Endothelial cell (in vitro differentiated cells): ENCODE measurements at regions not wholly inside any gene's neighbourhood (a gene's known extent, or its start where the extent isn't known, plus 50 kb on each side); places are given as distances from the start of the nearest gene placed in this dataset.

Source experiments
- DNase-seq: peaks from one replicate; pipeline ENCODE4 v3.0.0; 2021; ENCODE audit warnings: low spot score
- H3K27ac Mint-ChIP-seq: one replicate; pipeline ENCODE4 v1.8.0; 2021; ENCODE audit warnings: mixed read lengths, inconsistent platforms; ENCODE audit not compliant: unreplicated experiment
- H3K27me3 Mint-ChIP-seq: one replicate; pipeline ENCODE4 v1.8.0; 2021; ENCODE audit warnings: mild to moderate bottlenecking, moderate library complexity, mixed read lengths, inconsistent platforms; ENCODE audit not compliant: unreplicated experiment
- H3K36me3 Mint-ChIP-seq: one replicate; pipeline ENCODE4 v1.8.0; 2021; ENCODE audit warnings: mild to moderate bottlenecking, low read depth, mixed read lengths, inconsistent platforms; ENCODE audit not compliant: unreplicated experiment
- H3K4me1 Mint-ChIP-seq: one replicate; pipeline ENCODE4 v1.8.0; 2021; ENCODE audit warnings: mild to moderate bottlenecking, mixed read lengths, inconsistent platforms; ENCODE audit not compliant: unreplicated experiment
- H3K4me3 Mint-ChIP-seq: one replicate; pipeline ENCODE4 v1.8.0; 2021; ENCODE audit warnings: mild to moderate bottlenecking, mixed read lengths, inconsistent platforms; ENCODE audit not compliant: unreplicated experiment
- H3K9me3 Mint-ChIP-seq: one replicate; pipeline ENCODE4 v1.8.0; 2021; ENCODE audit warnings: mixed read lengths, inconsistent platforms; ENCODE audit not compliant: unreplicated experiment
- TF ChIP-seq, protein P1 (sequence below): fragments of 200-600 bp; sonication (generic); IDR thresholded peaks from one replicate; pipeline ENCODE4 v1.5.0; 2021; ENCODE audit warnings: antibody characterized with exemption; ENCODE audit not compliant: unreplicated experiment

DNA sequence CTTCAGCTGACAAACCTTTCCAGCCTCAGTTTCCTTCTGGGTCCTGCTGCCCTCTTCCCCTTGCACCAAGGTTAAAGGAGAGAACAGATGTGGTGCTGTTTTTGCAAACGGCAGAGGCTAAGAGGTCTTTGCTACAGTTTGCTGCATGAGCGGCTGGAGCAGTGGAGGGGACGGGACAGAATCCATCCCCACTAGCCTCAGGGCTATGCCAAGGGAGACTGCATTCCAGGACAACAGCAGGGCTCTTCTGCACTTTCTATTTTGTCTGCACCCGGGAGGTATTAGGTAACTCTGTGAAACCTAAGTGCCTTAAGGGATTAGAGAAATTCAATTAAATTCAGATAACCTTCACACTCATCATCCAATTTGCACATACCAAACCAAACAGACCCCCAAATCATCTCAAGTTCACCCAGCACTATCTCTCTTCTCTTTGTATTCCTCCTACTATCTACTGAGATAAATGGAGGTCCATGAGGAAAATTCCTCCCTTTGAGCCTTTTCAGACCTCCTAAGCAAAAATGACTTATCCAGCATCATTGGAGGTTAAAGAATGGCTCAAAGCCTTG lies 103.8 kb upstream of the VRK1 start:
- peaks cover 9% of the 10 kb centered on the region for H3K27me3 Mint-ChIP-seq
- H3K36me3 Mint-ChIP-seq, result no peaks in the 10 kb centered on the region
- H3K4me3 Mint-ChIP-seq, result no peak overlapping the region
- no peak overlapping the region for H3K27ac Mint-ChIP-seq
- TF ChIP-seq, protein P1, sequence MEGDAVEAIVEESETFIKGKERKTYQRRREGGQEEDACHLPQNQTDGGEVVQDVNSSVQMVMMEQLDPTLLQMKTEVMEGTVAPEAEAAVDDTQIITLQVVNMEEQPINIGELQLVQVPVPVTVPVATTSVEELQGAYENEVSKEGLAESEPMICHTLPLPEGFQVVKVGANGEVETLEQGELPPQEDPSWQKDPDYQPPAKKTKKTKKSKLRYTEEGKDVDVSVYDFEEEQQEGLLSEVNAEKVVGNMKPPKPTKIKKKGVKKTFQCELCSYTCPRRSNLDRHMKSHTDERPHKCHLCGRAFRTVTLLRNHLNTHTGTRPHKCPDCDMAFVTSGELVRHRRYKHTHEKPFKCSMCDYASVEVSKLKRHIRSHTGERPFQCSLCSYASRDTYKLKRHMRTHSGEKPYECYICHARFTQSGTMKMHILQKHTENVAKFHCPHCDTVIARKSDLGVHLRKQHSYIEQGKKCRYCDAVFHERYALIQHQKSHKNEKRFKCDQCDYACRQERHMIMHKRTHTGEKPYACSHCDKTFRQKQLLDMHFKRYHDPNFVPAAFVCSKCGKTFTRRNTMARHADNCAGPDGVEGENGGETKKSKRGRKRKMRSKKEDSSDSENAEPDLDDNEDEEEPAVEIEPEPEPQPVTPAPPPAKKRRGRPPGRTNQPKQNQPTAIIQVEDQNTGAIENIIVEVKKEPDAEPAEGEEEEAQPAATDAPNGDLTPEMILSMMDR, result no peak
- H3K9me3 Mint-ChIP-seq, result no peaks in the 10 kb centered on the region
- H3K4me1 Mint-ChIP-seq, result peaks cover 12% of the 10 kb centered on the region
- DNase-seq, result no peak

DNA sequence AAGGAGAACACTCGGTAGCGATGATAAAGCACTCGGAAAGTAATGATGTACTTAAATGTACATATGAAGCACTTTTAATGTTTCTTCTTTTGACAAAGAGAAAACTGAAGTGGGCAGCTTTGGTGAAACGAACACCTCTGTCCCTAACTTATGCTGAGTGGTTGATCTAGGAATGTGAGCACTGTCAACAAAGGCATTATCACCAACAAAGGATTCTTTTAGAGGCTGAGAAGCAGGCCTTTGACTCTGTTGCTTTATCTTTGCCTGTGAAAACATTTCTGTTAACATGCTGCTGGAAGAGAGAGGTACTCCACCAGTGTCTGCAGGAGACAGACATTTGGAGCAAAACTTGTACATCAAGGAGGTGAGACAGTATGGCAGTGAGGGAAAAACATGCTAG lies 103.2 kb upstream of the VRK1 start:
- no peaks in the 10 kb centered on the region for H3K36me3 Mint-ChIP-seq
- no peak overlapping the region for H3K4me3 Mint-ChIP-seq
- H3K27ac Mint-ChIP-seq, result no peak overlapping the region
- TF ChIP-seq, protein P1, result no peak
- no peaks in the 10 kb centered on the region for H3K9me3 Mint-ChIP-seq
- H3K27me3 Mint-ChIP-seq, result peaks cover 6% of the 10 kb centered on the region
- H3K4me1 Mint-ChIP-seq, result peaks cover 12% of the 10 kb centered on the region
- no peak for DNase-seq

GRCh38 chr14:96698960-96699539 lies 98.1 kb upstream of the VRK1 start:
- Mint-ChIP-seq H3K36me3 (no peaks in the 10 kb centered on the region), H3K4me1 (no peaks in the 10 kb centered on the region), H3K27ac (no peak overlapping the region), H3K4me3 (no peak overlapping the region), H3K27me3 (peaks cover 5% of the 10 kb centered on the region), H3K9me3 (no peaks in the 10 kb centered on the region)
- TF ChIP-seq, protein P1, result no peak
- DNase-seq, result no peak

DNA sequence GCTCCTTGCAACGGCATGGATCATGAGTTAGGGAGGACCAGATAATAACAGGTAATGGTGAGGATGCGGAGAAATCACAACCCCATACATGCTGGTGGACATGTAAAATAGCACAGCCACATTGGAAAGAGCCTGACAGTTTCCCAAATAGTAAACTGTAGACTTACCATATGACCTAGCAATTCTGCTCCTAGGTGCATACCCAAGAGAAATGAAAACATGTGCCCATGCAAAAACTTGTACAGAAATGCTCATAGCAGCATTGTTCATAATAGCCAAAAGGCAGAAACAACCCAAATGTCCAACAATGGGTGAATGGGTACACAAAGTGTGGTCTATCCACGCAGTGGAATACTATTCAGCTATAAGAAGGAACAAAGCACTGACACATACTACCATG lies 97.5 kb upstream of the VRK1 start:
- TF ChIP-seq, protein P1, result no peak
- peaks cover 5% of the 10 kb centered on the region for H3K27me3 Mint-ChIP-seq
- no peak for DNase-seq
- H3K4me3 Mint-ChIP-seq, result no peak overlapping the region
- no peaks in the 10 kb centered on the region for H3K4me1 Mint-ChIP-seq
- H3K9me3 Mint-ChIP-seq, result no peaks in the 10 kb centered on the region
- H3K36me3 Mint-ChIP-seq, result no peaks in the 10 kb centered on the region
- H3K27ac Mint-ChIP-seq, result no peak overlapping the region

DNA sequence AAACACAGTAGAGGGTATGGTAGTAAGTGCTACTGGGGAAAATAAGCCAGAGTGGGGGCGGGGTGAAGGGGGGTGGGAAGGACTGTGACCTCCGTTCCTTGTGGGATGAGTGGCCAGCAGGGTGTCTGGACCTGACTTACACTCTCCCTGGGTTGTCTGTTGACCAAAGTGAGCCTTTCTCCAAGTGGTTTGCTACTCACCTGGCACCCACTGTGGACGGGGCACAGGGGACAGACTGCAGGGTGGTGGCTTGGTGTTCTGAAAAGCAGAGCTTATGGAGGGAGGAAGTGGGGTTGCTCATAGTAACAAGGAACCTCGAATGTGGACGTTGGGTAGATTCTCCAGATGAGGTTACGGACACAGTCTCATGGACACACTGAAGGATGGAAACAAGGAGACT lies 94.4 kb upstream of the VRK1 start:
- Mint-ChIP-seq H3K9me3 (no peaks in the 10 kb centered on the region), H3K27ac (no peak overlapping the region), H3K36me3 (no peaks in the 10 kb centered on the region), H3K27me3 (peaks cover 4% of the 10 kb centered on the region), H3K4me1 (peaks cover 9% of the 10 kb centered on the region), H3K4me3 (no peak overlapping the region)
- no peak for DNase-seq
- TF ChIP-seq, protein P1, result no peak
